ENCODE measurements at regions not wholly inside any gene's neighbourhood (a gene's known extent, or its start where the extent isn't known, plus 50 kb on each side); places are given as distances from the start of the nearest gene placed in this dataset.

GRCh38 chr15:69954666-69955065, 143.1 kb downstream of the TLE3 start:
- TF ChIP-seq, protein P1, sequence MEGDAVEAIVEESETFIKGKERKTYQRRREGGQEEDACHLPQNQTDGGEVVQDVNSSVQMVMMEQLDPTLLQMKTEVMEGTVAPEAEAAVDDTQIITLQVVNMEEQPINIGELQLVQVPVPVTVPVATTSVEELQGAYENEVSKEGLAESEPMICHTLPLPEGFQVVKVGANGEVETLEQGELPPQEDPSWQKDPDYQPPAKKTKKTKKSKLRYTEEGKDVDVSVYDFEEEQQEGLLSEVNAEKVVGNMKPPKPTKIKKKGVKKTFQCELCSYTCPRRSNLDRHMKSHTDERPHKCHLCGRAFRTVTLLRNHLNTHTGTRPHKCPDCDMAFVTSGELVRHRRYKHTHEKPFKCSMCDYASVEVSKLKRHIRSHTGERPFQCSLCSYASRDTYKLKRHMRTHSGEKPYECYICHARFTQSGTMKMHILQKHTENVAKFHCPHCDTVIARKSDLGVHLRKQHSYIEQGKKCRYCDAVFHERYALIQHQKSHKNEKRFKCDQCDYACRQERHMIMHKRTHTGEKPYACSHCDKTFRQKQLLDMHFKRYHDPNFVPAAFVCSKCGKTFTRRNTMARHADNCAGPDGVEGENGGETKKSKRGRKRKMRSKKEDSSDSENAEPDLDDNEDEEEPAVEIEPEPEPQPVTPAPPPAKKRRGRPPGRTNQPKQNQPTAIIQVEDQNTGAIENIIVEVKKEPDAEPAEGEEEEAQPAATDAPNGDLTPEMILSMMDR (IDR thresholded peaks at IDR 0.05): no peak
- TF ChIP-seq POLR2A (IDR thresholded peaks at IDR 0.05) (no peak), EP300 (IDR thresholded peaks at IDR 0.05) (no peak)

Data from tibial nerve (tissue), 4 donors.